ENCODE measurements at regions not wholly inside any gene's neighbourhood (a gene's known extent, or its start where the extent isn't known, plus 50 kb on each side); places are given as distances from the start of the nearest gene placed in this dataset.

DNA sequence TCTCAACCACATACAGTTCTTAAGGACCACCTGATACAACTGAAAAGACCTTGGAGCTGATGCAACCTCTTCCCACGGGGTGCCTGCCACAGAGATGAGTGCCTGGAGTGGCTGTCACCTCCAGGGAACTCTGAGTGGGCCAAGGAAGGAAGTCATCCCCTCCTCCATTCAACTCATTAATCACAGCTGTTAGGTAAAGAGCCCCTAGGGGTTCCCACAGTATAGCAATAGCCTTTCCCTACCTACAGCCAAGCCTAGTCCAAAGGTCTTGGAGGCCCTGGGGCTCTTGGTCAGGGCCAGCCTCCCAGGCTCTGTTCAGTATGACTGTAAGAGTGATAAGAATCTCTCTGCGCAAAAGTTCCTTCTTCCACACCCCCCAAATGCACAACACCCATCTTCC lies 70.4 kb upstream of the NFE2L3 start:
- H3K27me3 ChIP-seq (ENCODE audit: insufficient read depth, poor library complexity, severe bottlenecking), result peaks cover 2% of the 10 kb centered on the region
- TF ChIP-seq, protein P1, sequence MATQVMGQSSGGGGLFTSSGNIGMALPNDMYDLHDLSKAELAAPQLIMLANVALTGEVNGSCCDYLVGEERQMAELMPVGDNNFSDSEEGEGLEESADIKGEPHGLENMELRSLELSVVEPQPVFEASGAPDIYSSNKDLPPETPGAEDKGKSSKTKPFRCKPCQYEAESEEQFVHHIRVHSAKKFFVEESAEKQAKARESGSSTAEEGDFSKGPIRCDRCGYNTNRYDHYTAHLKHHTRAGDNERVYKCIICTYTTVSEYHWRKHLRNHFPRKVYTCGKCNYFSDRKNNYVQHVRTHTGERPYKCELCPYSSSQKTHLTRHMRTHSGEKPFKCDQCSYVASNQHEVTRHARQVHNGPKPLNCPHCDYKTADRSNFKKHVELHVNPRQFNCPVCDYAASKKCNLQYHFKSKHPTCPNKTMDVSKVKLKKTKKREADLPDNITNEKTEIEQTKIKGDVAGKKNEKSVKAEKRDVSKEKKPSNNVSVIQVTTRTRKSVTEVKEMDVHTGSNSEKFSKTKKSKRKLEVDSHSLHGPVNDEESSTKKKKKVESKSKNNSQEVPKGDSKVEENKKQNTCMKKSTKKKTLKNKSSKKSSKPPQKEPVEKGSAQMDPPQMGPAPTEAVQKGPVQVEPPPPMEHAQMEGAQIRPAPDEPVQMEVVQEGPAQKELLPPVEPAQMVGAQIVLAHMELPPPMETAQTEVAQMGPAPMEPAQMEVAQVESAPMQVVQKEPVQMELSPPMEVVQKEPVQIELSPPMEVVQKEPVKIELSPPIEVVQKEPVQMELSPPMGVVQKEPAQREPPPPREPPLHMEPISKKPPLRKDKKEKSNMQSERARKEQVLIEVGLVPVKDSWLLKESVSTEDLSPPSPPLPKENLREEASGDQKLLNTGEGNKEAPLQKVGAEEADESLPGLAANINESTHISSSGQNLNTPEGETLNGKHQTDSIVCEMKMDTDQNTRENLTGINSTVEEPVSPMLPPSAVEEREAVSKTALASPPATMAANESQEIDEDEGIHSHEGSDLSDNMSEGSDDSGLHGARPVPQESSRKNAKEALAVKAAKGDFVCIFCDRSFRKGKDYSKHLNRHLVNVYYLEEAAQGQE (IDR thresholded peaks at IDR 0.05; ENCODE audit: insufficient replicate concordance, low read depth), result no peak
- DNase-seq (ENCODE audit: low read depth in 1 of 2, low spot score in 1 of 2), result no peak
- no peak overlapping the region for H3K4me3 ChIP-seq (replicated peaks; ENCODE audit: insufficient read depth, low read length)
- no peak overlapping the region for H3K27ac ChIP-seq (replicated peaks)

DNA sequence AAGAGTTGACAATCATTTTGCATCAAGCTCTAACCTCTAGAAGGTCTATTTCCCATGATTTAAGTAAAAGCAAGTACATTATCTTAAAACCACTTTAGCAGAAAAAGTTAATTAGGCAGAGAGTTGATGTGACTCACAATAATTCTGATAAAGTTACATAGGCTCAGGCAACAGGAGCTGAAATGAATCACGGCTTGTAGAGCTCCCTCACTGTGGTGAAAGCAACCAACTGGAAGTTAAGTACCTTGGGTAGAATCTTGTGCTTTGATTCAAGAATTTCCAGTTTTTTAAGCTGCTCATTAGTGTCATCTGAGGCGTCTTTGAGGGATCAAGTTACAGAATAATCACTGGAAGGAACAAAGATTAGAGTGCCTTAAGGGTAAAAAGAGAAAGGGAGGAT lies 68.9 kb upstream of the NFE2L3 start:
- TF ChIP-seq, protein P1 (IDR thresholded peaks at IDR 0.05; ENCODE audit: insufficient replicate concordance, low read depth), result no peak
- TF ChIP-seq, protein P2, sequence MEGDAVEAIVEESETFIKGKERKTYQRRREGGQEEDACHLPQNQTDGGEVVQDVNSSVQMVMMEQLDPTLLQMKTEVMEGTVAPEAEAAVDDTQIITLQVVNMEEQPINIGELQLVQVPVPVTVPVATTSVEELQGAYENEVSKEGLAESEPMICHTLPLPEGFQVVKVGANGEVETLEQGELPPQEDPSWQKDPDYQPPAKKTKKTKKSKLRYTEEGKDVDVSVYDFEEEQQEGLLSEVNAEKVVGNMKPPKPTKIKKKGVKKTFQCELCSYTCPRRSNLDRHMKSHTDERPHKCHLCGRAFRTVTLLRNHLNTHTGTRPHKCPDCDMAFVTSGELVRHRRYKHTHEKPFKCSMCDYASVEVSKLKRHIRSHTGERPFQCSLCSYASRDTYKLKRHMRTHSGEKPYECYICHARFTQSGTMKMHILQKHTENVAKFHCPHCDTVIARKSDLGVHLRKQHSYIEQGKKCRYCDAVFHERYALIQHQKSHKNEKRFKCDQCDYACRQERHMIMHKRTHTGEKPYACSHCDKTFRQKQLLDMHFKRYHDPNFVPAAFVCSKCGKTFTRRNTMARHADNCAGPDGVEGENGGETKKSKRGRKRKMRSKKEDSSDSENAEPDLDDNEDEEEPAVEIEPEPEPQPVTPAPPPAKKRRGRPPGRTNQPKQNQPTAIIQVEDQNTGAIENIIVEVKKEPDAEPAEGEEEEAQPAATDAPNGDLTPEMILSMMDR (IDR thresholded peaks at IDR 0.05; ENCODE audit: insufficient read depth, low read length), result no peak
- TF ChIP-seq SPI1 (IDR thresholded peaks at IDR 0.05; ENCODE audit: borderline replicate concordance, low read depth), result no peak
- no peak overlapping the region for H3K4me3 ChIP-seq (replicated peaks; ENCODE audit: insufficient read depth, low read length)
- peaks cover 2% of the 10 kb centered on the region for H3K27me3 ChIP-seq (ENCODE audit: insufficient read depth, poor library complexity, severe bottlenecking)
- H3K27ac ChIP-seq (replicated peaks), result no peak overlapping the region
- no peak for DNase-seq (ENCODE audit: low read depth in 1 of 2, low spot score in 1 of 2)

DNA sequence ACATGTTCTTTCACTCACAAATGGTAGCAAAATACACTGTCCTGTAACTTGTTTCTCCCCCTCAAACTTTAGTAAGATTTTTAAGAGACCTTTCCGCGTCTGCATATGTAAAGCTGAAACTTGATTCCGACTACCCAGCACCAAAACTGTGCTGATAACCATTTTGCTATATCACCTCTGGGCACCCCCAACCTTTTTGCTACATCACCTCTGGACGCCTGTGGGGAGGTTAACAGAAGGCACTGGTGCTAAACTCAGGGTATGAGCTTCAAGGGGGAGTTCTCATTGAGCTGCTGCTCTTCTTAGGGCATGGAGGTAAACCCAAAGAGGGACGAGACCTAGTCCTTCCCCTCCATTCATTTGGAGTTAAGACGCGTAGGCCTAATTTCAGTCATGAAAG lies 67.6 kb upstream of the NFE2L3 start:
- DNase-seq (ENCODE audit: low read depth in 1 of 2, low spot score in 1 of 2), result no peak
- TF ChIP-seq, protein P1 (IDR thresholded peaks at IDR 0.05; ENCODE audit: insufficient replicate concordance, low read depth), result no peak
- TF ChIP-seq POLR2AphosphoS5 (IDR thresholded peaks at IDR 0.05; ENCODE audit: low read depth), result no peak
- TF ChIP-seq SPI1 (IDR thresholded peaks at IDR 0.05; ENCODE audit: borderline replicate concordance, low read depth), result no peak
- TF ChIP-seq, protein P2 (IDR thresholded peaks at IDR 0.05; ENCODE audit: insufficient read depth, low read length), result no peak
- H3K27me3 ChIP-seq (ENCODE audit: insufficient read depth, poor library complexity, severe bottlenecking), result peaks cover 2% of the 10 kb centered on the region
- no peak overlapping the region for H3K4me3 ChIP-seq (replicated peaks; ENCODE audit: insufficient read depth, low read length)
- H3K27ac ChIP-seq (replicated peaks), result no peak overlapping the region

DNA sequence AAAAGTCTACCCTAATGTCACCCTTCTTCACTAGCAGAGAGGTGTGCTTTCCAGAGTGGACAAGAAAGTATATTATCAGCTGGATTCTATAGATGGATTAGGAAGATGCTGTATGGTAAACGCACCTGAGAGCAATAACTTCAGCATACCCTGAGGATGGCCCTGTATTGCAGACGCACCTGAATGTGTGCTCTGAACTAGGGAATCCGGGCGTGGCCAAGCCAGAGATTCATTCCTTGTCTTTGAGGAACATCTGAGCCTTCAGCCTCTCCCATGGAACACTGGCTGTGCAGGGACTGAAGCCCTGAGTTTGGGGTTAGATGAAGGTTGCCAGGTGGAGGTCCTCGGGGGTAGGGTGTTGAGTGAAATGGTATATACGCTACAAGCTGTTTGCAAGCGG lies 66.2 kb upstream of the NFE2L3 start:
- no peak for DNase-seq (ENCODE audit: low read depth in 1 of 2, low spot score in 1 of 2)
- no peak for TF ChIP-seq POLR2AphosphoS5 (IDR thresholded peaks at IDR 0.05; ENCODE audit: low read depth)
- TF ChIP-seq SPI1 (IDR thresholded peaks at IDR 0.05; ENCODE audit: borderline replicate concordance, low read depth), result no peak
- TF ChIP-seq GABPA (IDR thresholded peaks at IDR 0.05; ENCODE audit: low read depth), result no peak
- TF ChIP-seq, protein P1 (IDR thresholded peaks at IDR 0.05; ENCODE audit: insufficient replicate concordance, low read depth), result no peak
- TF ChIP-seq, protein P2 (IDR thresholded peaks at IDR 0.05; ENCODE audit: insufficient read depth, low read length), result no peak
- H3K27me3 ChIP-seq (ENCODE audit: insufficient read depth, poor library complexity, severe bottlenecking), result peaks cover 2% of the 10 kb centered on the region
- H3K27ac ChIP-seq (replicated peaks), result no peak overlapping the region
- H3K4me3 ChIP-seq (replicated peaks; ENCODE audit: insufficient read depth, low read length), result no peak overlapping the region

Measured in HL-60 (cell line).